Hepatocyte (in vitro differentiated cells): ENCODE measurements at regions not wholly inside any gene's neighbourhood (a gene's known extent, or its start where the extent isn't known, plus 50 kb on each side); places are given as distances from the start of the nearest gene placed in this dataset.

ENCODE experiments used
- EZH2 ChIP-seq: fragments of 200-600 bp; sonication (generic); IDR thresholded peaks from 2 replicates; pipeline ENCODE4 v1.6.1; 2016; ENCODE audit warnings: antibody characterized with exemption, mild to moderate bottlenecking, borderline replicate concordance
- EZH2phosphoT487 ChIP-seq: fragments of 200-600 bp; sonication (generic); IDR thresholded peaks from one replicate; pipeline ENCODE4 v1.6.1; 2018; ENCODE audit warnings: antibody characterized with exemption, mild to moderate bottlenecking, low read depth, moderate library complexity; ENCODE audit not compliant: unreplicated experiment, severe bottlenecking
- TF ChIP-seq, protein P1 (sequence below): fragments of 200-600 bp; sonication (generic); IDR thresholded peaks from 2 replicates; pipeline ENCODE4 v1.5.1; 2016; ENCODE audit warnings: antibody characterized with exemption, mild to moderate bottlenecking; ENCODE audit not compliant: poor library complexity

DNA sequence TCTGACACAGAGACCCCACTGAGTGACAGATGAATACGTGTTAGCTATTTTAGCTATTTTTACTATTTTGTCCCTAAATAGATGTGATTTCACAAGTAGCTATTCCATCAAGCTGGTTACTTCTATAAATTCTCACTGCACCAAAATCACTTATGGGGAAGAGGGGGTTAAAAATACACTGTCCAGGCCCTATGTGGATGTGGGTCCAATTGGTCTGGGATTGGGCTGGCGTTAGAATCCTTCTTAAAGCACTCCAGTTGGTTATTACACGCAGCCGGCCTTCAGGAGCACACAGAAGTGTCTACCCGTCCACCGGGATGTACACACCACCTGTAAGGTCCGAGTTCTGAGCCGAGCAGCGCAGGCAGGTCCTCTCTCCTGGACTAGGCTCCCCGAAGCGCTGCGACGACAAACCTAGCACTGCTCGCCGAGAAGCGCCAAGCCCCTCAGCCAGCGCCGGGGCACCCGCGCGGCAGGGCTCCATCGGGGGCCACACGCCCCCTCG, 222.3 kb upstream of the MKLN1 start:
- TF ChIP-seq, protein P1, sequence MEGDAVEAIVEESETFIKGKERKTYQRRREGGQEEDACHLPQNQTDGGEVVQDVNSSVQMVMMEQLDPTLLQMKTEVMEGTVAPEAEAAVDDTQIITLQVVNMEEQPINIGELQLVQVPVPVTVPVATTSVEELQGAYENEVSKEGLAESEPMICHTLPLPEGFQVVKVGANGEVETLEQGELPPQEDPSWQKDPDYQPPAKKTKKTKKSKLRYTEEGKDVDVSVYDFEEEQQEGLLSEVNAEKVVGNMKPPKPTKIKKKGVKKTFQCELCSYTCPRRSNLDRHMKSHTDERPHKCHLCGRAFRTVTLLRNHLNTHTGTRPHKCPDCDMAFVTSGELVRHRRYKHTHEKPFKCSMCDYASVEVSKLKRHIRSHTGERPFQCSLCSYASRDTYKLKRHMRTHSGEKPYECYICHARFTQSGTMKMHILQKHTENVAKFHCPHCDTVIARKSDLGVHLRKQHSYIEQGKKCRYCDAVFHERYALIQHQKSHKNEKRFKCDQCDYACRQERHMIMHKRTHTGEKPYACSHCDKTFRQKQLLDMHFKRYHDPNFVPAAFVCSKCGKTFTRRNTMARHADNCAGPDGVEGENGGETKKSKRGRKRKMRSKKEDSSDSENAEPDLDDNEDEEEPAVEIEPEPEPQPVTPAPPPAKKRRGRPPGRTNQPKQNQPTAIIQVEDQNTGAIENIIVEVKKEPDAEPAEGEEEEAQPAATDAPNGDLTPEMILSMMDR = no peak
- no peak for TF ChIP-seq EZH2phosphoT487
- no peak for TF ChIP-seq EZH2
